HG03196 (cell line): ENCODE measurements at regions not wholly inside any gene's neighbourhood (a gene's known extent, or its start where the extent isn't known, plus 50 kb on each side); places are given as distances from the start of the nearest gene placed in this dataset.

Source experiments
- ATAC-seq: cut with Tn5 transposase; IDR thresholded peaks from one replicate; pipeline ENCODE4 v1.9.1; 2021; ENCODE audit not compliant: unreplicated experiment

- no peak for ATAC-seq
These were observed 374.7 kb upstream of the ERCC4 start for GRCh38 chr16:13545271-13545670.

DNA sequence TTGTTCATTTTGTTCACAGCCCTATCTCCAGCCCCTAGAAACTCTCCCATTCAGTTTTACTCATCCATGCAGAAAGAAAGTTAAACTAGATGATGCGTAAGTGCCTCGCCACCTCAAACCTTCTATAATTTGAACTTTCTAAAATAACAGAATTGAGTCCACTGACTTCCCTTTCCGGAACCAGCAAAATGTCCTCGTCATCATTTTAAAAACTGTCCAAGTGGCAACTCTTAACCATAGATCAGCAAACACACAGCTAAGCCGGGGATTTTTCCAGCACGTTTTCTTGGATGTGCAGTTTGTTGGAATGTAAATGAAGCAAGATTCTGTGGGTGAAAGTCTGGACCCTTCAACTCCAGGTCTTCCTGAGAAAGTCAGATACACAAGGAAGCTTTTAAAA is 369.7 kb upstream of the ERCC4 start:
- no peak for ATAC-seq

GRCh38 chr16:13552062-13552959 is 367.6 kb upstream of the ERCC4 start:
- ATAC-seq: no peak

- ATAC-seq: no peak
These were observed 367.0 kb upstream of the ERCC4 start for GRCh38 chr16:13552960-13553257.

DNA sequence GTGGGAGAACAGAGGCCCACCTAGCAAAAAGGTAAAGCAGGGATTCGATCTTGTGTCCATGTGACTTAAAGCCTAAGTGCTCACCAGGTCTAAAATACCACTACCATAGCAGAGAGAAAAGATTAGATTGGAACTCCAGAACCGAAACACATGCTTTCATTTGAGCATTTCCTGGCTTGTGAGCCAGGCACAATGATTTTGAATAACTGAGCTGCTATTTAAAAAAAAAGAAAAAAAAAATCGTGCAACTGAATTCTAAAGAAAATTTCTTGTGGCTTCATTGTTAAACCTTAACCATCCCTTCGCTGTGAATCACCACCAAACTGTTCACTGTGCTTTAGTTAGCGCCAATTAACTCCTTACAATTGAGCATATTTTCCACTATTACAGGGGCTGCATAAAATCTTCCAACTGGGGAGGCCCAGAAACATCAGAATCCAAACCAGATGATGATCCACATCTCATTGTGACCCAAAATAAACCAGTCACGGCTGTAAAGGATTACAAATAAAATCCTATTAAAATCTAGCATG is 366.4 kb upstream of the ERCC4 start:
- ATAC-seq: no peak

GRCh38 chr16:13554005-13554404 is 365.9 kb upstream of the ERCC4 start:
- no peak for ATAC-seq

- ATAC-seq: no peak
These were observed 365.3 kb upstream of the ERCC4 start for GRCh38 chr16:13554643-13555042.

- no peak for ATAC-seq
These were observed 362.5 kb upstream of the ERCC4 start for GRCh38 chr16:13557418-13557817.

GRCh38 chr16:13558752-13559151 is 361.2 kb upstream of the ERCC4 start:
- no peak for ATAC-seq

- no peak for ATAC-seq
These were observed 360.3 kb upstream of the ERCC4 start for GRCh38 chr16:13559624-13560023.

DNA sequence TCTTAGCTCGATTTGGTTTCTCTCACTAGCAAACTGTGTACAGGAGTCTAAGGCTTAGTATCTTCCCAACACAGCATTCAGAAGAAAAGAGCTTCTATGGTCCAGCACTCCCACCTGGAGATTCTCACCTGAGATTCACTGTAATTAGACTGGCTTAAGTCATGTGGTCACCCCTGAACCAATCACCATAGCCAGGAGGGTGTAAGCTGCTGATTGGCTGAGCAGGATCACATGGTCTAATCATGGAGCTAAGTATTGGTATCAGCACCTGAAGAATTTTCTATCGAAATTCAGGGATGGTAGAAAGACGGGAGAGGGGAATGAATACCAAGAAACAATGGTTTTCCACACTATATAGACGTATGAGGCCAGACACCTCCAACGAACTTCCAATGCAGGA is 359.8 kb upstream of the ERCC4 start:
- ATAC-seq: no peak

DNA sequence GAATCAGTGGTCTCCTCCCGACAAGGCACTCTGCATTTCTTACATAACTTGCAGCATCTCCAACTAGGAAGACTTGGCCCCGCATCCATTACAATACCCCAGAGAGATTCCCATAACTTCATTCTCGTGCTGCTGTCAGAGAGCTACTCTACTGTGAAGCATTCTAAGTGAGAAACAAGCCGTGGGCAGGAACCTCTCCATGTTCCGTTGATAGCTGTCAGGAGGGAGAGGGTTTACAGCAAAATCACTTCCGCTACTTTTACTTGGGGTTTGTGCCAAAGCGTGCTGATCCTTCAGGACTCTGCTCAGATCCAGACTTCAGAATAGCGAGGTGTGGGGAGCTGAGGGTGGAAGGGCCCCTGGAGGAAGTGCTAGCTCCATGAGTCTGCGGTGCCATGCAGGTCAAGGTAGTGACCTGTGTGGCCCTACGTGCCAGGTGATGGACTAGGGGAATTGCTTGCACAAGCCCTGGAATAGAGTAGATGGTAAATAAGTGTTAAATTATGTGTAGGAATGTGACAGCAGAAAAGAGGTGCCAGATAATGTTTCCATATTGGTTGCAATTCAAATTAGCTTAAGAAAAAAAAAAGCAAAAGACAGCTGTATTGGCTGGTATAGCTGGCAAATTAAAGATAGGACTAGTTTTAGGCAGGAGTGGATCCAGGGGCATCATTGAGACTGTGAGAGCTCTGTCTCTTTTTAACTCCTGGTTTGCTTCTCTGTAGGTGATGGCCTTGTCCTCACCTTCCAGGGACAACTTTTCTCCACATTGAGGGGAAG is 358.5 kb upstream of the ERCC4 start:
- no peak for ATAC-seq

DNA sequence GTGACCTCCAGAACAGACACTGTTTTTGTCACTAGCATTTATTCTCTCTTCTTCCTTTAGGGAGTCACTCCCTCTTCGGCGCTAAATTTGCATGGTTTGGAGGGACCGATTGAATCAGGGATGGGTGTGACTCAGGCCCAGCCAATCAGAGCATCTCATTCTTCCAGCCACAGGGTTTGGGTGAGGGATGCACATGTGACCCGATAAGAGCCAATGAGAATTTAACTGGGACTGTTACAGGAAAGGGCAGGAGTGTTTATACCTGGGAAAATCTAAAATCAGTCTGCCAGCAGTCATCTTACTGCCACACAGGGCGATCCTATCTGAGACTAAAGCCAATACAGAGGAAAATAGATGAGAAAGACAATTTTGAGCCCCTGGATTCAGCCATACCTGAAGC is 351.2 kb upstream of the ERCC4 start:
- ATAC-seq: no peak

DNA sequence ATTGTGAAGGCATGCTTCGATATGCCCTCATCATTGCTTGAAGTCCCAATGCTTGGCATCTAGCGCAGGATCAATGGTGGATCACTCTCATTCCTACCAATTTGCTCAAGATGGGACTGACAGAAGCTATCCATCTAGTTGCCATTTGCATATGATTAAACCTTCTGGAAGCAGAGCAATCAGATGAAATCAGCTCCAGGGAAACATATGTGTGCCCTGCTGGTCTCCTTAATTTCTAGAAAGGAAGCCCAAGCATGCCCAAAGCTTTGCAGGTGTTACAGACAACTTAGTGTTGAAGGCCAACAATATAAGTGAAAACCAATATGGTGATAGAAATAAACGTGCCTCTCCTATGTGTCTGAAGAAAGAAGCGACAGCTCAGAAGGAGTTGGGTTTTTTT is 350.0 kb upstream of the ERCC4 start:
- no peak for ATAC-seq

- no peak for ATAC-seq
These were observed 348.9 kb upstream of the ERCC4 start for GRCh38 chr16:13571036-13571435.

DNA sequence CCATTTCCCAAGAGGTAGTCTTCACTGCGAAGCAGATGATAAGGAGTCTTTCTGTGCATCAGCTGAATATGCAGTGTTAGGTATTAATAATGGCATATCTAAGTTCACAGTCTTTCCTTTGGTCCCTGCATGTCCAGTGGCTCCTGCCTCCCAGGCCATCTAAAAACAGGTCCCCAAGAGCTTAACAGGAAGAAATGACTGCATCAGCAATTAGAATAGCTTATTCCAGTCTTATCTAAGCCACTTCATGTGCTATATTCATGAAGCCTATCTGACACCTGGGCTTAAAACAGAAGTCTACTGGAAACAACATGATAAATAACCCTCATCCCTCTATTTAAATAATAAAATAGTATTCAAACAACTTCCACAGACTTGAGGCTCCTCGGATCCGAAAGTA is 346.1 kb upstream of the ERCC4 start:
- no peak for ATAC-seq

- no peak for ATAC-seq
These were observed 333.9 kb upstream of the ERCC4 start for GRCh38 chr16:13586051-13586450.

GRCh38 chr16:13587181-13587580 is 332.8 kb upstream of the ERCC4 start:
- no peak for ATAC-seq

DNA sequence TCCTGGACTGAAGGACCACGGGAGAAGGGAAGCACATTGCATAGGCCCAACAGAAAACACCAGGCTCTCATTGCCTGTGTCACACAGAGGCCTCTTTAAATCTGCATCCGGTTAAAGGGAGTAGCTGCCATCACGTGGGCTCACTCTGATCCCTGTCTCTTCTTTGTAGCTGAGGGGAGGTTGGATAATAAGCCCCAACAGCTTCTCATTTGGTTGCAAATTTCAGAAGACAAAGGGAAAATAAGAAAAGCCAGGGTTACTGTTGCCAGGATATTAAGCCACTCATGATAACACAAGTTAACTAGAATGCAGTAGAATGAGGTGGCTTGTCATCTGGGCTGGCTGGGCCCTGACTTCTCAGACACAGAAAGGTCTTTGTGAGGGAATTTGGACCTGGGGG is 325.1 kb upstream of the ERCC4 start:
- no peak for ATAC-seq

DNA sequence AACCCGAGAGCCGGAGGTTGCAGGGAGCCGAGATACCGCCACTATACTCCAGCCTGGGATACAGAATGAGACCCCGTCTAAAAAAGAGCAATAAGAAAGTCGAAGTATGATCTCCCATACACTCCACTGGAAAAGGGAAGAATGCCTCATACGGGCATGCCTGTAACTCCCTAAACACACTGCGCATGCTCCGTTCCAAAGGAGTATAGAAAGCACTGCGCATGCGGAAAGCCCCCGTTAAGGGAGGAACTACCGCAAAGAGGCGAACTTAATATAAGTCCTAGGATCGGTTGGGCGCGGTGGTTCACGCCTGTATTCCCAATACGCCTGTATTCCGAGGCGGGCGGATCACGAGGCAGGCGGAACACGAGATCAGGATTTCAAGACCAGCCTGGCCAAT is 313.1 kb upstream of the ERCC4 start:
- no peak for ATAC-seq

DNA sequence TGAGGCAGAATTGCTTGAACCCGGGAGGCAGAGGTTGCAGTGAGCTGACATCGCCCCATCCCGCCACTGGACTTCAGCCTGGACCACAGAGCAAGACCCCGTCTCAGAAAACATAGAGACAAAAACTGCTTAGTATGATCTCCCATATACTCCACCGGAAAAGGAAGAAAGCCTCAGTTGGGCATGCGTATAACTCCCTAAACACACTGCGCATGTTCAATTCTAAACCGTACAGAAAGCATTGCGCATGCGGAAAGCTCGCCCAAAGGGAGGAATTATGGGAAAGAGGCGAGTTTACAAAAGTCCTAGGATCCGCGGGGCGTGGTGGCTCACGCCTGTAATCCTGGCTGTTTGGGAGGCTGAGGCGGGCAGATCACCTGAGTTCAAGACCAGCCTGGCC is 312.7 kb upstream of the ERCC4 start:
- ATAC-seq: no peak

DNA sequence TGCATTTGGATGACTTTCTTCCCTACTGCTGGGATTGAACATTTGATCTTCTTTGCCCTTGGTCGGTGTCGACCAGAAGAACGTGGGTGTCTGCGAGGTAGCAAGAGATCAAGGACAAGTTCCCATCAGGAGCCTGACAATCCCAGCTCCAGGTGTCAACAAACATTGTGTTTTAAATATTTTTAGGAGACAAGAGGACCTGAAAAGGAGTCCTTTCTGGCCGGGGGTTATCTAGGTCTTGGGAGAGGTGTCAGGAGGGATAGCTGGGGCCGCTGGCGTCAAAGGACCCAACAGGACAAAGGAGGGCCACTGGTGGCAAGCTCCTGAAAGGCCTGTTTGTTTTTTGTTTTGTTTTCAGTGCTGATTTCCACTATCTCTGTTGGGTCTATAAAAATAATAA is 308.4 kb upstream of the ERCC4 start:
- ATAC-seq: no peak
